Renal cortical epithelial cell (primary cell): ENCODE measurements at regions not wholly inside any gene's neighbourhood (a gene's known extent, or its start where the extent isn't known, plus 50 kb on each side); places are given as distances from the start of the nearest gene placed in this dataset.

Experiments used
- DNase-seq: peaks from one replicate; pipeline ENCODE4 v3.0.0-alpha.2; 2011; ENCODE audit warnings: low read depth

- no peak for DNase-seq
These were observed 59.6 kb upstream of the CDH4 start for GRCh38 chr20:61192337-61192950.

- DNase-seq, result no peak
These were observed 58.9 kb upstream of the CDH4 start for GRCh38 chr20:61193164-61193563.
